GM21360 (cell line): ENCODE measurements at regions not wholly inside any gene's neighbourhood (a gene's known extent, or its start where the extent isn't known, plus 50 kb on each side); places are given as distances from the start of the nearest gene placed in this dataset.
"Not testable (repeated sequence)": the region's sequence is repeated elsewhere in the genome, so short reads cannot be mapped to it uniquely, and the experiment has no call there.

Experiments used
- ATAC-seq: cut with Tn5 transposase; IDR thresholded peaks from one replicate; pipeline ENCODE4 v1.9.1; 2021; ENCODE audit warnings: mild to moderate bottlenecking, moderate library complexity; ENCODE audit not compliant: unreplicated experiment

- ATAC-seq = no peak
Measured at GRCh38 chr17:70564006-70564620, 394.8 kb downstream of the KCNJ2 start.

GRCh38 chr17:70569128-70569527 is 399.8 kb downstream of the KCNJ2 start:
- ATAC-seq = no peak

GRCh38 chr17:70577456-70577855 is 408.1 kb downstream of the KCNJ2 start:
- no peak for ATAC-seq

- ATAC-seq = no peak
Measured at GRCh38 chr17:70581459-70581858, 412.1 kb downstream of the KCNJ2 start.

GRCh38 chr17:70582777-70583176 is 413.4 kb downstream of the KCNJ2 start:
- no peak for ATAC-seq

GRCh38 chr17:70584255-70584654 is 414.9 kb downstream of the KCNJ2 start:
- ATAC-seq = no peak

- no peak for ATAC-seq
Measured at GRCh38 chr17:70588003-70588402, 418.7 kb downstream of the KCNJ2 start.

- ATAC-seq = no peak
Measured at GRCh38 chr17:70597774-70598173, 428.4 kb downstream of the KCNJ2 start.

GRCh38 chr17:70599198-70599597 is 429.9 kb downstream of the KCNJ2 start:
- ATAC-seq = no peak

GRCh38 chr17:70599945-70600344 is 430.6 kb downstream of the KCNJ2 start:
- not testable (repeated sequence) for ATAC-seq

GRCh38 chr17:70603226-70603625 is 433.9 kb downstream of the KCNJ2 start:
- ATAC-seq = no peak

GRCh38 chr17:70604854-70605253 is 435.5 kb downstream of the KCNJ2 start:
- ATAC-seq = no peak

- no peak for ATAC-seq
Measured at GRCh38 chr17:70606086-70606485, 436.8 kb downstream of the KCNJ2 start.

- ATAC-seq = no peak
Measured at GRCh38 chr17:70608193-70608592, 438.9 kb downstream of the KCNJ2 start.

GRCh38 chr17:70608957-70609356 is 439.6 kb downstream of the KCNJ2 start:
- no peak for ATAC-seq

- ATAC-seq = no peak
Measured at GRCh38 chr17:70609566-70609965, 440.2 kb downstream of the KCNJ2 start.

GRCh38 chr17:70610161-70610560 is 440.8 kb downstream of the KCNJ2 start:
- no peak for ATAC-seq

GRCh38 chr17:70613681-70614080 is 444.3 kb downstream of the KCNJ2 start:
- no peak for ATAC-seq

GRCh38 chr17:70615831-70616230 is 446.5 kb downstream of the KCNJ2 start:
- no peak for ATAC-seq

- ATAC-seq = no peak
Measured at GRCh38 chr17:70618641-70619040, 449.3 kb downstream of the KCNJ2 start.

GRCh38 chr17:70621566-70621965 is 452.2 kb downstream of the KCNJ2 start:
- ATAC-seq = no peak

- ATAC-seq = no peak
Measured at GRCh38 chr17:70622368-70623260, 453.3 kb downstream of the KCNJ2 start.
